ENCODE measurements at regions not wholly inside any gene's neighbourhood (a gene's known extent, or its start where the extent isn't known, plus 50 kb on each side); places are given as distances from the start of the nearest gene placed in this dataset.

DNA sequence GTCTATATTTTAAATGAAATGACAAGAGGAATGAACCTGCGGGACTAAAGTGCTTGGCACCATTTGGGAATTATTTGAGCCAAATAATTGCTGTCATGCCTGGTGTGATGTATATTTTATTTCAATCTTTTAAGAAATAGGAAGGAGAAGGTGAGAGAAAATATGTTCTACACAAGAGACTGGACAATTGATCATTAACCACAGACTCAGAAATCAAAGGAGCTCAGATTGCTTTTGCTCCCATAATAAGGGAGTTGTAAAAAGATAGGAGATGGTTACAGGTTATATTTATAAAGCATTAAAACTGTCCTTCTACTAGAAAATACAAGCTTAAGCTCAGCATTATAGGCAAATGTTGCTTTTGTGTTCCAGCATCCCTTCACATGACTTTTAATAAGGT, 515.2 kb upstream of the SULF2 start:
- no peak for DNase-seq (ENCODE audit: low spot score)

DNA sequence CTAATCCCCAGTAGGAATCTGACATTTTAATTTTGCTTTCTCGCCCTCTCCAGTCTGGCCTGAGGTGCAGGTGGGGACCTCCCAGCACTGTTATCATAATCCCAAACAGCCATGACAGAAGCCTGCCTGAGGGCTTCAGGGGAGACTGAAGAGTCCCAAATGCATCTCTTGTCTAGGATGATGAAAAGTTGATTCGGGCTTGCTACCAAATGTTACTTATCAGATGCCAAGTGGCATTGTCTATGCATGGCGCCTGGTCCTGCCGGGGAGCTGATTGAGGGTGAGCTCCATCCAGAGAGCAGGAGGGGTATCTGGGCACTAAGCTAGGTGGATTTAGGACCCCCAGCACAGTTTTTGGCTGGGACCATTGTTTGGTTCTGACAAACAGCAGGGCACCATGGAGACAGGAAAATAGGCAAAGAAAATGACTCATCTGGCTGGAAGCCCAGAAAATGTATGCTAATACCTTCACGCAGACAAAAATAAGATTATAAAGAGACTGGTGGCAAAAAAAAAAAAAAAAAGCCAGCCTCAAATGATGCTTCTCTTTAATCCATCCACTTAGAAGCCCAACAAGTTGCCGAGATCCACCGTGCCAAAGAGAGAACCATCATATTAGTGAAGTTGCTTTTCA, 513.7 kb upstream of the SULF2 start:
- peak; percentile 86 for DNase-seq (ENCODE audit: low spot score)

DNA sequence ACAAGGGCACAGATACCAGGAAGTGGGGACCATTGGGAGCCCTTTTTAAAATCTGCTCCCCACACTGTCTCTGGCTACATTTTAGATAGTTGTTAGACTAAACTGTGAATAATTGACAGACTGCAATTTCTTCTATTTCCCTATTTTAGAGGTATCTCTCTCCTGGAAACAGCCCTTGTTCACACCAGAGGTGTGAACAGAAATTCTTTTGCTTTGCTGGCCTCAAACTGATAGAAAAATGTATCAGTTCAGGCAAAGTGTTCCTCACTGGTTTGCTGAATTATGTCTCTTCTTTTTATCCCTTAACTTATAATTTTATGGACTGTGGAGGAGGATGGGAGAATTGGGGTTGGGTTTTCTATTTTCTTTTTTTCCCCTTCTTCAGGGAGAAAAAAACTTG, 513.2 kb upstream of the SULF2 start:
- no peak for DNase-seq (ENCODE audit: low spot score)

DNA sequence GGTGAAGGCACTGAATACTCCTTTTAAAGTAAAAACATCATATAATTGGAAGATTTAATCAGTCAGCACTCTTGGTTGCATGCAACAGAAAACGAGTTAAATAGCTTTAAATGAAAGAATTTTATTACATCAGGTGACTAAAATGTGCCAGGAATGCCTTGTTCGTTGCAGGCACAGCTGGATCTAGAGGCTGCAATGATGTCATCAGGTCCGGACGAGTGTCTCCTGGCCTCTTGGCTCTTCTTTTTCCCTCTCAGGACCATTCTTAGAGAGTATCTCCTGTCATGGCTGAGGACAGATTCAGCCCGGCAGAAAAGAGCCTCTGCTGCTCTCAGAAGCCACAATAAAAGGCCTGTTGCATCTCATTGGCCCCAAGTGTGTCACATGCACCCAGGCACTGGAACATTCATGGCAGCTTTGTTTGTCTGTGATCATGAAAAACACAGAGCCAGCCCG, 510.7 kb upstream of the SULF2 start:
- DNase-seq (ENCODE audit: low spot score) = peak; percentile 63

DNA sequence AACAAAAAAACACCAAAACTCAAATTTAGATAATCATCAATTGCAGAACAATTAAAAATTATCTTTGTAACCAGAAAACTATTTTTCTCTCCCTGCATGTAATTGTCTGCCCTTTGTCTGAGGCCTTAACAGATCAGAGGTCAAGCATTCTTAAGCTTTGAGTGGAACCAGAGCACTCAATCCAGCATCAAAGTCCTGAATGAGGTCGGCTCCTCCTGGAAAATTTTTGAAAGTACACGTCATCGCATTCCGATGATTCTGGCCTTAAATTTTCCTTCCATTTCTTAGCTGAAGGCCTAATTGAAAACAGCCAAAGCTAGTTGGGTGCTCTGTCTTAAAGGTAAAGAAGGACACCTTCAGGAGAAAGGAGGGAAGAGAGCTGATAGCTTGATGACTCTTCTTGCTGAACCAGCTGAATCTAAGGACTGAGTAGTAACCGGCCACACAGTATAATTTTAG, 510.2 kb upstream of the SULF2 start:
- DNase-seq (ENCODE audit: low spot score) = peak; percentile 98

DNA sequence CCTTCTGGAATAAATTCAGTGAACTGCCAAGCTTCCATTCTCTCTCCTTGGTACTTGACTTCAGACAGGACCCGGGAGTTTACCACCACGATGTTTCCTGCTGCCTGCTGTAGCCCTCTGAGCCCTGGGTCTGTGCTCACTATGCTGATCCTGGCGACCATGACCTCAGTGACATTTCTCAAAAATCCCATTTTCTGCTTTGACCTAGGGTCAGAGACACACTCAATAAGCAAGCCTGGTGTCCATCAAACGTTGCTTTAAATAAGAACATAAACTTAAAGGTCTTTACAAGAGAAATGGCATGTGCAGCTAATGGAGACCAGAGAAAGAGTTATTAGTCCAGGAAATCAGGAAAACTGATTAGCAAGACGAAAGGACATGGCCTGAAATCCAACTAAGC, 509.7 kb upstream of the SULF2 start:
- DNase-seq (ENCODE audit: low spot score) = no peak

DNA sequence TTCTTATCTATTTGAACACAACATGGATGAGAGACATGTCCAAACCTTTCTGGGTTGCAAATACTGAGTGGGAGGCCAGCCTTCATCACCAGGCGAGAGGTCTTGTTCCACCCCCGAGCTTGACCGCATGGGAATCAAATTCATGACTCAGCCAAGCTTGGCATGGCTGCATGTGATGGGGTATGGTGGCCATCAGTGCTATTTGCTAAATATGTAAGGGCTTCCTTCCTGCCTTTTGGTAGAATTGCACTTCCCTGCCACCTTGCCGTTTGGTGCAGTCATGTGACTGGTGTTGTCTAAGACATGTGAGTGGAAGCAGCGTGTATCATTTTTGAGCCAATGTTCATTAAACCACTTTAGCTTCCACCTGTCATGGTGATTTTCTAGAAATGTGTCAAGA, 508.9 kb upstream of the SULF2 start:
- DNase-seq (ENCODE audit: low spot score) = peak; percentile 63

DNA sequence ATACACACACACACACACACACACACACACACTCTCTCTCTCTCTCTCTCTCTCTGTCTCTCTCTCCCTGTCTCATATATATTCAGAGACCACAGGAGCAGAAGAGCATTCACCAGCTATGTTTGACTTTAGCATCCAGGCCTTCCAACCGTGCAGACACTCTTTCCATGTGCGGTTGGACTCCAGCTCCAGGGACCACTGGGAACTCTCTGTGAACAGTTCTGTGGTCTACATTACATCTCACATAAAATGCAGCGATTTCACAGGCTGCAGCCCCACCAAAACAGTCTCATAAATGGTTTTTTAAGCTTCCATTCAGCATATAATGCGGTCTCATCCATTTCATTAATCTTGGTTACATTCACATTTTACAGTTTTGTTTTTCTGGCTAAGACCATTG, 508.4 kb upstream of the SULF2 start:
- DNase-seq (ENCODE audit: low spot score) = no peak

DNA sequence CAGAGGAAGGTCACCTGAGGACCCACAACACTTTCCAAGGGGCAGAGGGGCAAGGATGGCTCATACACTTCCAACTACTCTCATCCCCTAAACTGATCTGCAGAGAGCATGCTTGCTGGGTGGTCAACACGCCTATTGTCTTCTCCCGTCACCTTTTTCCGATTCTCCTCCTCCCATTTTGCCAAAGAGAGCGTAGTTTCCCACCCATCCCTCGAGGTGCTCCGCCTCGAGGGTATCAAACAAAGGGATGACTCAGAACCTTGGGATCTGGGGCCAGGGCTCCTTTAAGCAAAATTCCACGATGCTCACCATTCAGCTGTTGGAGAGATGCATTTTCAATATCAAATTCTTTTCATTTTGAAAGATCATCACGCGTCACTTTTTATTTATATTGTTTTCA, 507.5 kb upstream of the SULF2 start:
- no peak for DNase-seq (ENCODE audit: low spot score)

DNA sequence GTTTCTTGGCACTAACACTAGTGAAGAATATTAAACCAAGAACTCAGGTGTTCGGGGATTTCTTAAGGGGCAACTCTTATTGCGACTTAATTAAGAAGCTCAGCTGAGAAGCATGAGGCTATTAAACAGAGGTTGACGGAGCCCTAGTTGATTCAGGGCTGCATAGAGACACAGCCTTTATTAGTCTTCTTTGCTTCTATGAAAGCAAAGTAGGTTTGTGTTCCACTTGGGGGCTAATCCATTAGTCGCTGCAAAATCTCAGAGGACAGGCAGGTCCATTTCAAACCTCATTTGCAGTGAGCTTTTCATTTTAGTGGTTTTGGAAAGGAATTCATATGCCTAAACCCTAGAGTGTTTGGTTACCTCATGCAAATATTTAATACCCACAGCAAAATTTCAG, 506.6 kb upstream of the SULF2 start:
- no peak for DNase-seq (ENCODE audit: low spot score)

DNA sequence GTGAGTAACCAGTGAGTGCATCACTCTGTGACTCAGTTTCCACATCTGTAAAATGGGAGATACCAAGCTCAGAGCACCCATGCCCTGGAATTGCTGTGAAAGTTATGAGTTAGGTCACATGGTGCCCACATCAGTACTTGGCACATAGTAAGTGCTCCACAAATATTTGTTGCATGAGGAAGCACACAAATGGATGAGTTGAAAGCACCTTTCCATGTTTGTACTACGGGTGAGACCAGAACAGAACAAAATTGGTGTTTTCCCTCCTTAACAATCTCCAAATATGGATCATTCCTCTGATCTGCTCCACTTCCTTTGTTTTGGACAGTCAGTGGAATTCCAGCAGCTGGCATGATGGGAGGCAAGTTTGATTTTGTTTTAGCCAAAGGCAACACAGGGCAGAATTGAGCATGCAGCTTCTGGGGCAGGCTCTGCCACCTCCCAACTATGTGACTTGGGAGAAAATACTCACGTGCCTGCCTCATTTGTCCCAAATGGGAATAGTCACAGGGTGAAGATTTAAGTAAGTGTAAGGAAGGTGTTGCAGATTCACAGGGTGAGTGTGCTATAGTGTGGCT, 503.7 kb upstream of the SULF2 start:
- peak; percentile 27 for DNase-seq (ENCODE audit: low spot score)

DNA sequence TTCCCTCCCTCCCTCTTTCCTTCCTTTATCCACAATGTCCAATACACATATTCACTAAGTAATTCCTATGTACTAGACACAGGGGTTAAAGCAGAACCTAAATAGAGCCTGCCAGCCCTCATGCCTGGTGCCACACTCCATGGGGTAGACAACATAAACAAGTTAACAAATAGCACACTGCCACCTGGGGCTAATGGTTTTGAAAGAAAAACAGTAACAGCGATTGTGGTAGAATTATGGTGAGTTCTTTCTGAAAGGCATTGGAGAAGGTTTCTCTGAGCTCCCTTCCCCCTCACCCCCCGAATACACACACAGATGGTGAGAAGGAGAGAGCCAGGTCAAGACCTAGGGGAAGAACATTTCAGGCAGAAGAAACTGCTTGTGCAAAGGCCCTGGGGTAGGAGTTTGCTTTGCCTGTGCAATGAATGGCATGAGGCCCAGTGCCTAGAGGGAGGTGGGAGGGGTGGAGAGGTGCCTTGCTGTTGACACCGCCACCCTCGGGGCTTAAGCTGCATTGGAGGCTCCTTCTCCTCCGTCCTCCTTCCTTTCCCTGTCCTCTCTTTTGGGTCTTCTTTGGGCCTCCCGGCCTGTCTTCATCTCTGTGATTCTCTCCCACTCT, 502.4 kb upstream of the SULF2 start:
- DNase-seq (ENCODE audit: low spot score) = no peak

DNA sequence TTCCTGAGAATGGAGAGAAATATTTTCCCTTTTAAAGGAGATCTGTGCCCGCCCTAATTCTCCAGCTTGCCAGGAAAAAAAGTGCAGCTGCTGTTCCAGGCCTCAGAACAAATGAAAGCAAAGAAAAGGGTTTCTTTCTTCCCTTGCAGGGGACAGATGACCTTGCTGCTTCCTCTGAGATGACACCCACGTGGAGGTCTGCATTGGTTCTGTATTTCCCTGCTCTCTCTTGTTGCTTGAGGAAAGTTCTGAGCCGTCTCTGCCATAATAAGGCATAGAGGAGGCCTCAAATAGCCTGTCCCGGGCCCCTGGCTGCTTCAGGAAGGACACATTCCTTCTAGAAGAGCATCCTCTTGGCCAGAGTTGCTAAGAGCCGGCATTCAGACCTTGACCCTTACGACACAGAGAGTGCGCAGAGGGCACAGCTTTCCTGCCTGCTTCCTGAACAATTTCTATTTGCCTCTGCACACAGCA, 501.8 kb upstream of the SULF2 start:
- no peak for DNase-seq (ENCODE audit: low spot score)

DNA sequence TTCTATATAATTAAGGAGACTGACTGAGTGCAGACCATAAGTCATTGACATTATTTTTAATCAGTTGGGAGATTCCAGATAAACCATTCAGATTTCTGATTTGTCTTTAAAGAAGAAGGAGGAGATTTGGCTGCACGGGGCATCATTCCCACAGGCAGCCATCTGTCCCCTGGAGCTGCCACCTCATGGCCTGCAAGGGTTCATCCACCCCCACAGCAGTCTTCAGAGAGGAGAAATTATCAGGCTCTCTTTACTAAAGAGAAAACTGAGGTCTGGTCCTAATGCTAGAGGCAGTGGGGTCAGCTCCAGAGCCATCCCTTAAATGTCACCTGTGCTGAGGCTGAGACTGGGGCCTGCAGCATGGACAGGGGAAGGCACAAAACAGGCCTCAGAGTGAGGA, 501.3 kb upstream of the SULF2 start:
- DNase-seq (ENCODE audit: low spot score) = no peak

DNA sequence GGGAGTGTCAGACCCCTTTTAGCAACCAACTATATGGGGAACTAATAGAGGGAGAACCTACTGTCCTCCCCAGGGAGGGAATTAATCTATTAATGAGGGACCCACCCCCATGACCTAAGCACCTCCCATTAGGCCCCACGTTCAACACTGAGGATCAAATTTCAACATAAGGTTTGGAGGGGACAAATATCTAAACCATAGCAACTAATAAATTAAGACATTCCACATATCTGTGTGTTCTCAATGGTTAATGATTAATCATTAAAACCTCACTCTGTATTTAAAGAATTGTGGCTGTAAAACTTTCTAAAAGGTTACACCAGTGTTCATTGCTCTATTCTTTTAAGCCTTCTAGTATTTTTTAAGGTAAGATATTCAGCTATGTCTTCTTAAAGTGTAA, 500.4 kb upstream of the SULF2 start:
- peak; percentile 78 for DNase-seq (ENCODE audit: low spot score)

DNA sequence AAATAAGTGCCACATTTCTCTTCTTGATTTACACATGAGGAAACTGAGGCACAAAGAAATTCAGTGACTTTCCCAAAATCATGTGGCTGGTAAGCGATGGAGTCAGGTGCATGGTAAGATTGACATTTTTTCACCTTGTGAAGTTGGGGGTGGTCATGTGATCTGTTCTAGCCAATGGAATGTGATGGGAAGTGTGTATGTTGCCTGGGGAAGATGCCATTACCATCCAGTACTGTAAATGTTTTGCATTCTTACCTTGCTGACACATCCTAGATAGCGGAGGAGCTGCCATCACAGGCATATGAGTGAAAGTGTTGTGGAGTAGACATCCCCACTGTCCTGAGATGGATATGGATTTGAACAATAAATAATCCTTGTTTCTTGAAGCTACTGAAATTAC, 499.6 kb upstream of the SULF2 start:
- DNase-seq (ENCODE audit: low spot score) = peak; percentile 81

DNA sequence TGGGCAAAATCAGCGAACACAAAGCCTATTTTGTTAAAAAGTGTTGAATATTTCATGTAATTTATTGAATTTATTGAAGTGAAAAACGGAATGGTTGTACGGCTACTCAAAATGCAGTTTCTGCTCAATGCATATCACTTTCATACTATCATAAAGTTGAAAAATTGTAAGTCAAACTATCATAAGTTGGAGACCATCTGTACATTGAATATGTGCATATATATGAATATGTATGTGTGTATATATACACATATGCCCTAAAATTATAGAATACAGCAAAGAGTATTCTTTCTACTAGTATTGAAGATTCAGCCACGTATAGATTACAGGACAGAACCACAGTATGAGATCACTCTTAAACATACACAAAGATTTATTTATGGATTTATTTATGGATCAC, 499.0 kb upstream of the SULF2 start:
- DNase-seq (ENCODE audit: low spot score) = no peak

DNA sequence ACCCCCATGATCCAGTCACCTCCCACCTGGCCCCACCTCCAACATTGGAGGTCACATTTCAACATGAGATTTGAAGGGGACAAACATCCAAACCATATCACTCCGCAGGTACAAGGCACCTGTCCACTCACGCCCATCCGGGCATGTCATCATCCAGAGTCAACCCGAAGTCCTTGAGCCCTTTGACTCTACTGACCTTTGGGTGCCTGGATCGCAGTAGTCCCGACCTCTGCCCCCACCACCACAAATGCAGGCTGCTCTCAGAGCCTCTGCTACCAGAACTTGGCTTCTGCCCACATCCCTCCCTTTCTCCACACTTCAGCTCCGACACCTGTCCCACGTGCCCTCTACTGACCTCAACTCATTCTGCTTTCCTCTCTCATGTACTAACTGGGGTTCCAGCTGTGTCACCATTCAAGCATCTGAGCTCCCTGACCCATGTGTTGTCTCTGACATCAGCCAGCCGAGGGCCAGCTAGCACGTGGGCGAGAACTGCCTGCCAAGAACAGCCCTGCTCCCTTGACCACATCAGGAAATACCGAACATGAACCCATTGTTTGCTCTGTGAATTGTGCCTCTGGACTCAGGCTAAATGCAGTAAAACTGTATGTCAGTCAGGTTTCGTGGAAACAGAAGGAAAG, 498.3 kb upstream of the SULF2 start:
- DNase-seq (ENCODE audit: low spot score) = peak; percentile 96

DNA sequence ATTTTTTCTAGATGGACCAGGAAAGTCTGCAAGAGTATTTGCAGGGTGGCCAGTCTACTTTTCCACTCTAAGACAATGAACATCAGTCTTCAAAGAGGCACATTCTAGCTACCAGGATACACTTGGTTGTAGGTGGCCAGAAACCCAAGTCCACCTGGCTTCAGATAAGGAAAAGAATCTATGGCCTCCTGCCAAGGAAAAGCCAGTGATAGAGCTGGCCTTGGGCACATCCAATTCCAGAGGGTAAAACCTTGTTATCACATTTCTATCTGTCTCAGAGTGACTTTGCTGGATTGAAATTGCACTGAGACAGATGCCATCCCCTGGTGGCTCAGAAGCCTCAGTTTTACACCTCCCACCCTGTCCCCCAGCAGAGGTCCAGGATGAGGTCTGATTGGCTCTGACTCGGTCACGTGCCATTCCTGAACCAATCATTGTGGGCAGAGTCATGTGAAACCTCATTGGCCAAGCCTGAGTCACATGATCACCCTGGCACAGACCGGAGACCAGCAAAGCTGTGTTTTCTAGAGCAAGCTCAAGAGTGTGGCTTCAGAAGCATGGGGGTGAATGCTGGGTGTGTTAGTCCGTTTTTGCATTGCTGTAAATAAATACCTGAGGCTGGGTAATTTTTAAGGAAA, 497.4 kb upstream of the SULF2 start:
- DNase-seq (ENCODE audit: low spot score) = no peak

DNA sequence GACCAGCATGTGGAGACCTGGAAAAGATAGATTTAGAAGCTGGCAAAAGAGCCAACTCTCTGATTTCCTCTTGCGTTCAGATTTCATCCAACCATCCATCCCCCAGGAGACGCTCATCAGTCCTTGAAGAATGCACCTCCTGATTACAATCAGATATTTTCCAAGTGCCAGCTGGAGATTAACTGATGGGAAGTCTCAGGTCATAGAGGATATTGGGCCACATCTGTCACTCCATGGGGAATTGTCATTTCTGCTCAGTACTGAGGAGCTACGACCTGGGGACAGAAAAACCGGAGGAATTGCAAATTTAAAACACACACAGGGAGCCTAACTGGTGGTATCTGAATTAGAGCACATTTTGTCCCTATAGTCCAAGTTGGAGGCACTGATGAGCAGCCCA, 496.2 kb upstream of the SULF2 start:
- no peak for DNase-seq (ENCODE audit: low spot score)

DNA sequence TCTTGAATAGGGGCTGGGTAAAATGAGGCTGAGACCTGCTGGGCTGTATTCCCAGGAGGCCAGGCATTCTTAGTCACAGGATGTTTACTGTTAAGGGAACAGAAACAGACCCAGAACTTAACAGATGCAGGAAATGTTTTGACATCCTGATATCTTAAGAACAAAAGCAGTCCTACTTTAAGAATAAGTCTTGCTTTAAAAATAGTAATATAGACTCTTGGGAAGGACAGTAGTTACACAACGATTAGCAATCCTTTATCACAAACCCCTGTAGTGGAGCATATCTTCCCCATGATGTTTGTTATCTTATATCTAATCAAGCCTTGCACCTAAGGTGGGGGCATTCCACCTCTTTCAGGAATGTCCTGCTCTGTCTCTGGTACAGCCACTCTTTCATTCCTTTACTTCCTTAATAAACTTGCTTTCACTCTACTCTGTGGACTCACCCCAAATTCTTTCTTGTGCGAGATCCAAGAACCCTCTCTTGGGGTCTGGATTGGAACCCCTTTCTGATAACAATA, 493.7 kb upstream of the SULF2 start:
- DNase-seq (ENCODE audit: low spot score) = no peak

DNA sequence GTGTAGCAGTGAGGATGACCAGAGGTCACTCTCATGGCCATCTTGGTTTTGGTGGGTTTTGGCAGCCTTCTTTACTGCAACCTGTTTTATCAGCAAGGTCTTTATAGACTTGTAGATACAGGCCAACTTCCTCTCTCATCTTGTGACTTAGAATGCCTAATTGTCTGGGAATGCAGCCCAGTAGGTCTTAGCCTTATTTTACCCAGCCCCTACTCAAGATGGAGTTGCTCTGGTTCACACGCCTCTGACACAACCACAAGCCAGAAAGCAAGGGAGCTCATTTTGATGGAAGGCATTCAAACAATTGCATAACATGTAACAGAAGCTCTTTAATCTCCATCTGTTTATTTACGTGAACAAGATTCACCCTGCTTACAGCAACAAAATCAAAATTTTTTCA, 492.0 kb upstream of the SULF2 start:
- DNase-seq (ENCODE audit: low spot score) = peak; percentile 18

DNA sequence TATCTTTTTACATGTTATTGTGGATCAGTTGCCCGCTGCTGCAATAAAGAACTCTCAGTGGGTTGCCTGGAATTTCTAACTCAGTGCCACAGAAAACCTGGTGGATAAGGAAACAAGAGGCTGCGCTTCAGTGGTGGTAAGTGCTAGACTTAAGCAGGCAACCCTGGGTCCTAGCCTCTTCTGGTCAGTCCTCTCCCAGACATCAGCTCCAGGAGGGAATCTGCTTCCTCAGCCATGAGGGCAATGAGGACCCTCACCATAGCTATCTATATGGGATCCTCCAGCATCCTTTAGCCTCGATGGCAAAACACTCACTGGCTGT, 490.7 kb upstream of the SULF2 start:
- no peak for DNase-seq (ENCODE audit: low spot score)
